Smooth muscle cell (in vitro differentiated cells): ENCODE measurements at regions not wholly inside any gene's neighbourhood (a gene's known extent, or its start where the extent isn't known, plus 50 kb on each side); places are given as distances from the start of the nearest gene placed in this dataset.

Source experiments
- DNase-seq: peaks from one replicate; lab custom pipeline; 2025; ENCODE audit not compliant: unreplicated experiment; lab: John Stamatoyannopoulos, UW
- H2AFZ ChIP-seq: fragments of 200-600 bp; sonication (generic); 2 replicates; pipeline ENCODE4 v1.6.0; 2016; ENCODE audit warnings: antibody characterized with exemption, low read depth, mild to moderate bottlenecking
- H3F3A ChIP-seq: fragments of 200-600 bp; sonication (generic); 2 replicates; pipeline ENCODE4 v1.6.0; 2017; ENCODE audit warnings: antibody characterized with exemption, low read depth
- H3K27ac ChIP-seq: fragments of 200-600 bp; sonication (generic); 2 replicates; pipeline ENCODE4 v1.5.1; 2016; ENCODE audit warnings: low read depth, mild to moderate bottlenecking
- H3K27me3 ChIP-seq: fragments of 200-600 bp; sonication (generic); 2 replicates; pipeline ENCODE4 v1.6.1; 2016; ENCODE audit warnings: low read depth, mild to moderate bottlenecking
- H3K36me3 ChIP-seq: fragments of 200-600 bp; sonication (generic); 2 replicates; pipeline ENCODE4 v1.5.1; 2016; ENCODE audit warnings: low read depth
- H3K4me1 ChIP-seq: fragments of 200-600 bp; sonication (generic); 2 replicates; pipeline ENCODE4 v1.5.1; 2016; ENCODE audit warnings: low read depth
- H3K4me2 ChIP-seq: fragments of 200-600 bp; sonication (generic); 2 replicates; pipeline ENCODE4 v1.6.0; 2016; ENCODE audit warnings: mild to moderate bottlenecking
- H3K4me3 ChIP-seq: fragments of 200-600 bp; sonication (generic); 2 replicates; pipeline ENCODE4 v1.5.1; 2016; ENCODE audit warnings: mild to moderate bottlenecking
- H3K79me2 ChIP-seq: fragments of 200-600 bp; sonication (generic); 2 replicates; pipeline ENCODE4 v1.6.0; 2016; ENCODE audit warnings: low read depth, mild to moderate bottlenecking
- H3K9ac ChIP-seq: fragments of 200-600 bp; sonication (generic); 2 replicates; pipeline ENCODE4 v1.6.0; 2016; ENCODE audit warnings: low read depth
- H3K9me3 ChIP-seq: fragments of 200-600 bp; sonication (generic); replicated peaks from 2 replicates; pipeline ENCODE4 v1.5.1; 2016; ENCODE audit warnings: low read depth
- H4K20me1 ChIP-seq: fragments of 200-600 bp; sonication (generic); 2 replicates; pipeline ENCODE4 v1.6.0; 2016; ENCODE audit warnings: low read depth
- WGBS: methylation state at CpG from one replicate; pipeline ENCODE4 v1.1.7; 2016; ENCODE audit warnings: low lambda C conversion rate; 5-methylcytosine and 5-hydroxymethylcytosine counted together
- TF ChIP-seq, protein P1 (sequence below): fragments of 200-600 bp; sonication (generic); IDR thresholded peaks from 2 replicates; pipeline ENCODE4 v1.5.1; 2017; ENCODE audit warnings: borderline replicate concordance, mild to moderate bottlenecking, antibody characterized with exemption; ENCODE audit not compliant: insufficient read depth, poor library complexity, severe bottlenecking

DNA sequence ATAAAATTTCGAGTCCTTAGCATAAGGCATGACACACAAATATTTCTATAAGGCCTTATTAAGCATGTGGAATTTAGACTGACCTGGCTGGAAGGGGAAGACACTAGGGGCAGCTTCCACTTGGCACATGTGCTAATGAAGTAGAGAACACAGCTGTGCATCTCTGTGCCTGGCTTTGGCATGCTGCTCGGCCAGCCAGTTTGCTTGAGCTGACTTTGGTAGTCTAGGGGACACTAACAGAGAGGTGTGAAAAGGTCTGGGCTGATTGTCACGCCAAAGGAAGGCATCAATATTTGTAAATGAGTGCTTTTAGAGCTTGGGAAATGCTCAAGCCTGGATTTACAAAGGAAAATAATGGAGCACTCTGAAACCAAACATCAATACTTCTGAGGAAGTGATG, 723.7 kb downstream of the PRELID2 start:
- H2AFZ ChIP-seq: no peak overlapping the region
- no peaks in the 10 kb centered on the region for H3F3A ChIP-seq
- H3K79me2 ChIP-seq: no peaks in the 10 kb centered on the region
- H3K9me3 ChIP-seq: no peaks in the 10 kb centered on the region
- WGBS: 79% methylated on average over 3 of the region's 3 CpGs
- TF ChIP-seq, protein P1, sequence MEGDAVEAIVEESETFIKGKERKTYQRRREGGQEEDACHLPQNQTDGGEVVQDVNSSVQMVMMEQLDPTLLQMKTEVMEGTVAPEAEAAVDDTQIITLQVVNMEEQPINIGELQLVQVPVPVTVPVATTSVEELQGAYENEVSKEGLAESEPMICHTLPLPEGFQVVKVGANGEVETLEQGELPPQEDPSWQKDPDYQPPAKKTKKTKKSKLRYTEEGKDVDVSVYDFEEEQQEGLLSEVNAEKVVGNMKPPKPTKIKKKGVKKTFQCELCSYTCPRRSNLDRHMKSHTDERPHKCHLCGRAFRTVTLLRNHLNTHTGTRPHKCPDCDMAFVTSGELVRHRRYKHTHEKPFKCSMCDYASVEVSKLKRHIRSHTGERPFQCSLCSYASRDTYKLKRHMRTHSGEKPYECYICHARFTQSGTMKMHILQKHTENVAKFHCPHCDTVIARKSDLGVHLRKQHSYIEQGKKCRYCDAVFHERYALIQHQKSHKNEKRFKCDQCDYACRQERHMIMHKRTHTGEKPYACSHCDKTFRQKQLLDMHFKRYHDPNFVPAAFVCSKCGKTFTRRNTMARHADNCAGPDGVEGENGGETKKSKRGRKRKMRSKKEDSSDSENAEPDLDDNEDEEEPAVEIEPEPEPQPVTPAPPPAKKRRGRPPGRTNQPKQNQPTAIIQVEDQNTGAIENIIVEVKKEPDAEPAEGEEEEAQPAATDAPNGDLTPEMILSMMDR: no peak
- no peaks in the 10 kb centered on the region for H3K27me3 ChIP-seq
- no peaks in the 10 kb centered on the region for H3K4me1 ChIP-seq
- no peak overlapping the region for H3K27ac ChIP-seq
- H3K9ac ChIP-seq: no peak overlapping the region
- no peaks in the 10 kb centered on the region for H3K36me3 ChIP-seq
- H3K4me2 ChIP-seq: no peak overlapping the region
- H3K4me3 ChIP-seq: no peak overlapping the region
- DNase-seq: no peak
- no peaks in the 10 kb centered on the region for H4K20me1 ChIP-seq

DNA sequence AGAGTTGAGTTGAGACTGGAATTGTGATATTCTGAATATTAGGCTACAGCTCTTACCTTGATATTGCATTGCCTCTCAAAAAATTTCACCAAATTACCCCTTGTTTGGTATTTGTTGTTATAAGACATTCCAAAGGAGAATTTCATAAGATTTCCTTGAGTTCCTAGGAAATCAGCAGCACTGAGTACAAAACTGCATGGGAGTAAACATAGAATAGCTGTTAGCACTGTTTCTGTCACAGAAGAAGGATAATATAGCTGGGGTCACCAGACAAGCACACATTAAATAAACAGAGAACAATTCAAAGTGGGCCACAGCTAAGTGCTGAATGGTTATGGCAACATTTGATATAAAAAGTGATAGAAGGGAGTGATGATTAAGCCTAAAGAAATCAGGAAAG, 724.3 kb downstream of the PRELID2 start:
- H3K9me3 ChIP-seq: no peaks in the 10 kb centered on the region
- H3K4me1 ChIP-seq: no peaks in the 10 kb centered on the region
- no peak overlapping the region for H3K9ac ChIP-seq
- H3K36me3 ChIP-seq: no peaks in the 10 kb centered on the region
- no peaks in the 10 kb centered on the region for H3K27me3 ChIP-seq
- no peak overlapping the region for H2AFZ ChIP-seq
- H3K4me3 ChIP-seq: no peak overlapping the region
- DNase-seq: no peak
- TF ChIP-seq, protein P1: no peak
- no peak overlapping the region for H3K4me2 ChIP-seq
- H3K79me2 ChIP-seq: no peaks in the 10 kb centered on the region
- no peaks in the 10 kb centered on the region for H3F3A ChIP-seq
- no peak overlapping the region for H3K27ac ChIP-seq
- H4K20me1 ChIP-seq: no peaks in the 10 kb centered on the region

DNA sequence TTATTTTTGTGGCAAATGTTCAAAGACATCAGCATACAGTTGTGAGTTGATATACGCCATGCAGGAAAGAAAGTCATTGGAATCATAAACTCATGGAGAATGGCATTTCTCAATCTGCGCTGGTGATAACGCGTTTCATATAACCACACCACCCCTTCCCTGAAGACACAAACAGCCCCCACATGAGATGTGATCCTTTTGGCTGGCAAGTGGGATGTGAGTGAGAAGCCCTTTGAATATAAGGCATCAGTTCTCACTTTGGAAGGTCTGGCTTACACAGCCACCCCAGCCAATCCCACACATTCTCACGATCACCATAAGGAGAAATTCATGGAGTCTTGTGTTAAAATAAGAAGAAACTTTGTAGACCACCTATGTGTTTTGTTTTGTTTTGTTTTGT, 725.0 kb downstream of the PRELID2 start:
- H2AFZ ChIP-seq: no peak overlapping the region
- TF ChIP-seq, protein P1: no peak
- WGBS: 87% methylated on average over 5 of the region's 5 CpGs

DNA sequence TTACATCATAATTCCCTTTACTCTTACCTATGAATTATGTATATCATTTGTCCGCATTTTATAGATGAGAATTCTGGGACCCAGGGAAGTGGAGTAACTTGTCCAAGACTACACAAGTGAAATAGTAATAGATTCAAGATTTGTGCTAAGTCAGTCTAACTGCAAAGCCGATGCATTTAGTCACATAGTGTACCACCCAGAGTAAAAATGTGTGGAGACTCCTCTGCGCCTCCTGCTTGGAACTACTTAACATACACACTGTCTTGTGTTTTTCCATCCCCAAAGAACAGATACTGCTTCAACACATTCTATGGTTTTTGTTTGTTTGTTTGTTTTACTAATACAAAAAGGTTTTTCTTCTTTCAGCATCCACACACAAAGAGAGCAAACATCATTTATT, 729.8 kb downstream of the PRELID2 start:
- H3K36me3 ChIP-seq: no peaks in the 10 kb centered on the region
- WGBS: 91% methylated on average over 3 of the region's 3 CpGs
- no peak overlapping the region for H3K4me3 ChIP-seq
- no peaks in the 10 kb centered on the region for H3K4me1 ChIP-seq
- H3K4me2 ChIP-seq: no peak overlapping the region
- H4K20me1 ChIP-seq: no peaks in the 10 kb centered on the region
- no peaks in the 10 kb centered on the region for H3K79me2 ChIP-seq
- no peaks in the 10 kb centered on the region for H3K27me3 ChIP-seq
- H3K9me3 ChIP-seq: no peaks in the 10 kb centered on the region
- TF ChIP-seq, protein P1: no peak
- H3K9ac ChIP-seq: no peak overlapping the region
- no peak overlapping the region for H3K27ac ChIP-seq
- H2AFZ ChIP-seq: peak overlapping the region; percentile 13
- H3F3A ChIP-seq: no peaks in the 10 kb centered on the region
- no peak for DNase-seq

More for the DNA sequence above, 725.0 kb downstream of the PRELID2 start:
- no peaks in the 10 kb centered on the region for H3K9me3 ChIP-seq
- no peaks in the 10 kb centered on the region for H3F3A ChIP-seq
- no peak overlapping the region for H3K4me2 ChIP-seq
- H3K27me3 ChIP-seq: no peaks in the 10 kb centered on the region
- DNase-seq: no peak
- no peaks in the 10 kb centered on the region for H3K79me2 ChIP-seq
- no peaks in the 10 kb centered on the region for H3K36me3 ChIP-seq
- H4K20me1 ChIP-seq: no peaks in the 10 kb centered on the region
- H3K27ac ChIP-seq: no peak overlapping the region
- H3K4me1 ChIP-seq: no peaks in the 10 kb centered on the region
- no peak overlapping the region for H3K9ac ChIP-seq
- no peak overlapping the region for H3K4me3 ChIP-seq
